Left hindlimb (tissue), 1 donor: ENCODE measurements at regions not wholly inside any gene's neighbourhood (a gene's known extent, or its start where the extent isn't known, plus 50 kb on each side); places are given as distances from the start of the nearest gene placed in this dataset.
A peak's percentile ranks its signal among the peaks of the same experiment; 100 is the strongest.
"Not testable (repeated sequence)": the region's sequence is repeated elsewhere in the genome, so short reads cannot be mapped to it uniquely, and the experiment has no call there.

Source experiments
- DNase-seq: peaks from one replicate; pipeline ENCODE4 v3.0.0-alpha.2; 2018

DNA sequence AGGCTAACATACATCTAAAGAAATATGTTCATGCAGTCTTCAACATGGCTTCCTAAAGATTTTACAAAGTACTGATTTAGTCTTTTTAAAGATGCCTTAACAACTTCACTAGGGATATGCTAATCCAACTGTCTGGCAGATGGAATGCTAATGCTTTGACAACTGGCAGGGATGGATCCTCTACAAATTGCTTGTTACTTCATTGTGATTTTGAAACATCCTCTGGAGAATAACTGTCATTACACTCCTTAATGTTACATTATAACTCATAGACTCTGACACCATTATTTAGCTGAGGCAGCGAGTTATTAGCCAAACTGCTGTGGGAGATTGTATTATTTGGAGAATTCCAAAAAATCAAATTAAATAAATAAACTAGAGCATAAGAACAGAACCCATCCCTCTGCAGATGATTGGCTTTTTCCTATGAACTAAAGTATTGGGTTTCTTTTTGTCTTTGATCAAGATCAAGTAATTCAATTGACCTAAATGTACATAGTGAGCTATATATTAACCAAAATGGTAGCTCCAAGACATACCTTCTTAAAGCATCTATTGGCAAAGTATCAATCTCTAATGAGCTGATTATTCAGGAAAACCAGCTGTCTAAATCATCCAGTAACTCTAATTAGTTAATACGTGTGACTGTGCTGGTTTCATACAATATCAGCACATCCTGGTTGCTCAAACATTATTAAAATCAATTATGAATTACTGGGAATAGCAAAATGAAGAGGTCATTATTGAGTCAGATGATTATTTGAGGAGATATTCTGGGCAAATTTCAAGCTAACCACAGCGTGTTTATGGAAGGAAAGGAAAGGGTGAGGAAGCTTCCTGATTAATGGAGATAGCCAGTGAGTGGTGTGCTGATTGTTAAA, 321.3 kb upstream of the TFPI start:
- no peak for DNase-seq

DNA sequence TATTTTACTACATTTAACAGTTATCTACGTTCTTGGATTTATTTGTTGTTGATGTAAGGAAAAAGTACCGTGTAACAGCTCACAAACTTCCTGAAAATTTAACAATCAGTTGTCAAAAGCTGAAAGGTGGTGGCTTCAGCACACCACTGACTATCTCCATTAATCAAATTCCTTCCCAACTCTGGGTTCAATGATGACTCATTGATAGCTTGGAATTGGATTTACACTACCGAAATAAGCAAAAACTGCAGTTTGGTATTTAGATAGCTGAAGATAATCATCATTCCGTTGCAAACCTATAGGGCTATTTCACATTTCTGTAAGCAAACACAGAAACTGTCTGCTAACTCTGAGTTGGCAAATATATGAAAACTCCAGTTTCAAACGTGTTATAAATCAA, 322.3 kb upstream of the TFPI start:
- DNase-seq = no peak

DNA sequence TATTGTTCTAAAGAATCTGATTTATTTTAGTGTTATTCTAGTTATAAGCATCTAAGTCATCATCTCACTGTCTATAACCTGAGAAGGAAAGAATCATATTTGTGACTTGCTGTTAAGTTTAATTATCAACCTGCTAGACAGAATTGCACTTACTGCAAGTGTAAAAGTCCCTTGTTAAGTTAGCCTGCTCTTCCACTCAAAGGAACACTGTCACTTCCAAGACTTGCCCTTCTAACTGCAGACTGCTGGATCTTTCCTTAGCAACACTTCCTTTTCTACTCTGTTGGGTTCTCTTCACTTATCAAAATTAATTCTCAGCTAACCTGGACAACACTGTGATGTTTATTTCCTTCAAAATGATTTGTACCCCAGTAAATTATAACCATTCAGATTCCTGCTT, 323.2 kb upstream of the TFPI start:
- no peak for DNase-seq

DNA sequence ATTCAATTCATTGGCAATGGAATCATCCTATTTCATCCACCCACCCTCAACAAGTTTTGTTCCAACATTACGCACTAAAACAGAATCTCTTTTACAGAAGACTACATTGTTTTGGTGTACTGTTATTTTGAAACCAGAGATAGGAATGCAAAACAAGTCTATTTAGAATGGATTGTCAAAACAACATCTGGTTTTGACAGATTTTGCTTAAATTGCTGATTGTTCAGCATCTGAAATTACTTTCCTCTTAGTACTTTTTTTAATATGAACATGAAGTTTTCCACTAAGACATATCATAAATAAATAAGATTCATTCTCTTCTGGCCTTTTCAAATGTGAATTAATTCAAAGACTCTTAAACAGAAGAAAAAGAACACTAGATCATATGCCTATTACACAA, 323.9 kb upstream of the TFPI start:
- DNase-seq = no peak

DNA sequence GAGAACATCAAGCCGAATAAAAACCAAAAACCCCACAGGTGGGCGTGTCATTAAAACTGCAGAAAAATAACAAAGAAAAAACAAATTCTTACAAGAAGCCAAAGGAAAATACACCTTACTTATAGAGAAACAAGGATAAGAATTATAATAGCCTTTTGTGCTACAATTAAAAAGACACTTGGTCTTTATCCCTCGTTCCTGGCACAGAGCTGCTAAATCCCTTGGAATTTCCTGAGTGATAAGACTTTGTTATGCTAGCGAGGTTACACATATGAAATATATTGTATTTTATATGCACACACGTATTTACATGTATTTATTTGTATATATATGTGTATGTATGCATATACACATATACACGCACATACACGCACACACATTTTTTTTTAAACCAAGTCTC, 325.3 kb upstream of the TFPI start:
- no peak for DNase-seq

DNA sequence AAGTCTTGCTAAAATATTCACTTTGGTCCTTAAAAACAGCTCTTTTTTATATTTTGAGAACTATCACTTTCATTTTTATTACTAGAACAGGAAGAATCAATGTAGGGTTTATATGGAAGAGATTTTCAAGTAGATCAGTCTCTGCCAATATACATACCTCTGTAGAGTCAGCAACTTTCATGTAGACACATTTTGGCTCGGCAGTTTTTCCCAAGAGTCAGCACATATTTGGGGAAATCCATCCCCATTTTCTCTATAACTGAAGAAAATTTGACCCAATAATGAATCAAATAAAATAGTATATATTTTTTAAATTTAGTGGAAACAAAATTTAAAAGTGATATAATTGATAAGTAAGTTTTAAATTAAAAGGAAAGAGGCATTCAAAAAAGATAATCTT, 329.8 kb upstream of the TFPI start:
- no peak for DNase-seq

DNA sequence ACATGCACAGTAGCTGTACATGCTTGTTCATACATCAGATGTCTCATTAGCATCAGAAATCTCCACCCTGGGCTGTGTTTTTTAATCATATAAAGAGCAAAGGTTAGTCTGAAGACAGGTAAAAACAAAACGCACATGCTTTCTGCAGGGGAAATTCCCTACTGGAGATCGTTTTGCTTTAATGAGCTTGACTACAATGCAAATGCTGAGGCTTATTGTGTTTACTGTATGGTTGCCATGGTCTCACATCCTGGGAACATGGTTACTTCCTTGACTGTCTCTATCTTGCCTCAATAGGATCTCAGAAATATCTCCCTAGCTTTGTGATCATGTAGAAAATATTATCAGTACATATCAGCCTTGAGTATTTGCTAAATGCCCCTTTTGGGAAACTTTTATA, 336.5 kb upstream of the TFPI start:
- DNase-seq = no peak

DNA sequence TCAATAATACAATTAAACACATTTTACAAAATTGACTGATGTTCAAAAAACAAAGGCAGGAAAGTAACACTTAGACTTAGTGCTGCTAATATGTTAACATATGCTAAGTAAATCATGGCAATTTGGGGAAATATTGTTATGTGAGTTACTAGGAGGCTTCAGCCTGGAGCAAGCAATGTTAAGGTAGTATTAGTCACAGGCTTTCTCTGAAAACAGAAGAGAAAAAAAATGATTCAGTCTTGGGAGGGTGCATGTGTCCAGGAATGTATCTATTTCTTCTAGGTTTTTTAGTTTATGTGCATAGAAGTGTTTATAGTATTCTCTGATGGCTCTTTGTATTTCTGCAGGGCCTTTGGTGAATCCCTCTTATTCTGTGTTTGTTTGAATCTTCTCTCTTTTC, 345.8 kb upstream of the TFPI start:
- DNase-seq = no peak

DNA sequence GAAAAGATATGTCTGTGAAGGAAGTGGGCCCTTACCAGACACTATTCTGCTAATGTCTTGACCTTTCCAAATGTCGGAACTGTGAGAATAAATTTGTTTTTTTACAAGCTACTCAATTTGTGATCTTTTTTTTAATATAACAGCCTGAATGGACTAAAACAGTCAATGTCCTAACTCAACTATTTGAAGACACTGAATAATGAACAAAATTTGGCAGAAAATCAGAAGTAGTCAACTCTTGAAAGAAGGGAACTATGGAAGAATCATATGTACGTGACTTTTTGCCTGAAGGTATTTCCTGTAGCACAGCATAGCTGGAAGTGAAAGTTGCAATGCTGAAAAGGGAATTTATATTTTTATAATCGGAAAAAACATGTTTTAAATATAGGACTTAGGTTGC, 351.8 kb upstream of the TFPI start:
- DNase-seq = no peak

DNA sequence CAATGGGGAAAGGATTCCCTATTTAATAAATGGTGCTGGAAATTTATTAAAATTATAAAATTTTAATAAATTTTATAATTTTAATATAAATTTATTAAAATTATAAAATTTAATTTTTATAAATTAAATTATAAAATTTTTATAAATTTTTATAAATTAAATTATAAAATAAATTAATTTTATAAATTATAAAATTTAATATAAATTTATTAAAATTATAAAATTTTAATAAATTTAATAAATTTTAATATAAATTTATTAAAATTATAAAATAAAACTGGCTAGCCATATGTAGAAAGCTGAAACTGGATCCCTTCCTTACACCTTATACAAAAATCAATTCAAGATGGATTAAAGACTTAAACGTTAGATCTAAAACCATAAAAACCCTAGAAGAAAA, 356.7 kb upstream of the TFPI start:
- DNase-seq = not testable (repeated sequence)

DNA sequence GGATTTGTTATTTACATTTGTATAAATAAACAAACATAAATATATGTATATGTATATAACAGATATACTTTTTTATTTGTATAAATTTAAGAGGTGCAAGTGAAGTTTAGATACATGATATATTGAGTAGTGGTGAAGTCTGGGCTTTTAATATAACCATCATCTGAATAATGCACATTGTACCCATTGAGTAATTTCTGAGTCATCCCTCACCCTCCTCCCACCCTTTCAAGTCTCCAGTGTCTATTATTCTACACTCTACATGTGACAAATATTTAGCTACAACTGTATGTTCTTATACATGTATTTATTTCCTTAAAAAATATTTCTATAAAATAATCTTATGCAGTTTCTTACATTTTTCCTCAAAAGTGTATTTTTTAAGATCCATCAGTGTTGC, 358.7 kb upstream of the TFPI start:
- DNase-seq = no peak

DNA sequence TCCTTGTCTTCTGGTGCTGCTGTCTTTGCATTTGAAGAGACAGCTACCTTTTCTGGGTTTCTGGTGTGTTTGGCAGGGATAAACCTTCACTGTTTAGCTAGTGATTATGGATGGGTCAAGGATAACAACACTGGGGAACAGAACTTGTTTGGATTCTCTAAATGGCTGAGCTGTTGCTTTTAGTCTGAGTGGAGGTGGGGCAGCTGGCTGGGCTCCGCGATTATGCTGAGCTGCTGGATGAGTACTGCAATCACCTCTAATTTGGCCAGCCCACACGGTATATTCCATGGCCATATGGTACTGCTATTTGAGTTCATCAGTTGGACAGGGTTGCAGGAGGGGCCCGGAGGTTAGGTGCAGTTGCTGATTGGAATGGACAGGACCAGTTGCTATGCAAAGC, 361.6 kb upstream of the TFPI start:
- DNase-seq = no peak

DNA sequence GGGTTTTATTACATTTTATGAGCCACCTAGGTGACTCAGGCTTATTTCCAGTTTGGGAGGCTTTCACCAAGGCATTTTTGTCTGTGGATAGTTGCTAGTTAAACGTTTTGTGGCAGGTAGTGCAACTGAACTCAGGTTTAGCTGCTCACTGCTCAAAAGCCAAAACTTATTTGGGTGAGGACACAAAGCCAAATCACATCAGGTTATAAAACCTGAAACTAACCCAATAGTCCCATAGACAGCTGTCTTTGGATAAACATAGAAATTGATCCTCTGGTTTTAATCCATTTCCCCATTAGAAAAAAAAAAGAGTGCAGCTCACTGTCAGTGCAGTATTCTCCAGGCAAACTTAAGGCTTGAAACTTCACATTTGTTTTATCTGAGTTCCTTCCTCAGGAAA, 362.6 kb upstream of the TFPI start:
- DNase-seq = no peak

DNA sequence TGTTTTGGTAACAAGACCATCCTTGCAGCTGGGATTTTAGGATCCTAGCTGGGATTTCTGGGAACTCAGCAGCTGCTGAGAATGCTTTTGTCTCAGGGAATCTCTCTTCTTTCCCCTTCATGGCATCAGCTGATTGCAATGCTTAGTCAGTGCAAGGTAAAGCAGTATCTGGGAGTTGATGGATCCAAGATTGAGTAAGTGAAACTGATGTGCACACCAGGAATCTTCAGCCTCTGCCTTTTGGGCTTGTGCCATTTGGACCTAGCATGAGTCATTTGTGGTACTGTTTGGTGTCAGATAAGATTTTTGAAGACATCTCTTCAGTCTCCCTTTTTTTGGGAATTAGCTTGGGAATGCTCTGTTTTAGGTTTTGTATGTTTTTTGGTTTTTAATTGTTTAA, 363.3 kb upstream of the TFPI start:
- no peak for DNase-seq

DNA sequence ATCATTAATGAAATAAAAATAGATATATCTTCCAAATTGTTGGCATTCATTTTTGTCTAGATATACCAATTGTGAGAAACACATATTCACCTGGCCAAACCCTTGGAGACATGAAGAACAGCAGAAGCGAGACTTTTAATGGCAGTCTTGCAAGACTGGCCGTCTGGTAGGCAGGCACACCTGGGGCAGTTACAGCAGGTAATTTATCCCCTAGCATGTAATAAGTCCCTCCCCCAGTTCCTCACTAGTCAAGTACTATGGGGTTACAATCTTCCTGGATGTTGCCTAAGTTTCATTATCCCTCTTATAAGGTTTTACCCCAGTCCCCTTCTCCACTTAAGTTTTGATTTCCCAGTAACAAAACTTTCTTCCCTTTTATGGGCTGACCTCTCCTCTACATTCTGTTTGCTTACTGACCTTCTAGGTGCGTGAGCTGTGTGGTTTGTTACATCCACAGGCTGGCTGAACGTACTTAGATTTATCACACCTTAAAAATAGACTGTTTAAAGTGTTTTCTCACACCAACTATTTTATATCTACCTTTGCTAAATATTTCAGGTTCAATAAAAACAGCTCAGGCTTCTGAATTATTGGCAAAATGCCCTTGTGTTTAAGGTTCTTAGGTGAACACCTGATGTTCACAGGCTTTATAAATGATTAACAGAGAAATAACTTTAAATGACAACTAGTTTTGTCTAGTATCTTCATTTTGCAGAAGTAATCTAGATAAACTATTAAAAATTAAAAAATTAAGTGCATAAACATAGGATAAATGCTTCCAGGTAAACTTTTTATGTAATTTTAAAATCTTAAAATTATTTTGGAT, 365.0 kb upstream of the TFPI start:
- no peak for DNase-seq

DNA sequence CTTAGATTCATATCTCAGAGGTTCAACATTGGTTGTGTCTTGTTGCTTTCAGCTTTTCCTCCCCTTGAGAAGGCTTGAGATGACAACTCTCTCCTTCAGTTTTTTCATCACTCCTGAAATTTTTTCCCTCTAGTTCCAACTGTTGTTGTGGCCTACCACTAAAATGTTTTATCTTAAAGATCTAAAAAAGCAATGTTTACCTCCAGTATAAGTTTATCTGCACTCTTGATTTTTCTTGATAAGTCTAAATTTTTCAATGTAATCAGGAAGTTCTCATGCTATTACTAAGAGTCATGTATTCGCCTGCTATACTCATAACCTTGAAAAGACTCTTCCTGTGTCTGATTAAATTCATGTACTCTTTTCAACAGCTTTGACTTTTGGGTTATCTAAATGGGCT, 366.3 kb upstream of the TFPI start:
- DNase-seq = no peak

DNA sequence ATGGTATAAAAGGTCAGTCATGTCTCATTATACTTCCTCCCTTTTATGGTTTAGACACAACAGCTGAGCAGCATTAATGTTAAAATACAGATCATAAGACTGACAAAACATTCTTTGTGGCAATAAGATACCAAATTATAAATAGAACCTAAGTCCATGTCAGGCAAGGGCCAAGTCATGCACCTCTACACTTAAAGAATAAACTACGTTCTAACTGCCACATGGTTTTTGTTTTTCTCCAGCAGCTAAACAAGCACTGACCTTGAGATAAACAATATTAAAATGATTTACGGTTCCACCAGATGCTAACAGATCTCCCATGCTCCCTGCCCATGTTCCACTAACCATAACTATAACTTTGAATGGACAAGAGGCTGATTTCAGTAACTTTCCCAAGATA, 368.6 kb upstream of the TFPI start:
- no peak for DNase-seq

DNA sequence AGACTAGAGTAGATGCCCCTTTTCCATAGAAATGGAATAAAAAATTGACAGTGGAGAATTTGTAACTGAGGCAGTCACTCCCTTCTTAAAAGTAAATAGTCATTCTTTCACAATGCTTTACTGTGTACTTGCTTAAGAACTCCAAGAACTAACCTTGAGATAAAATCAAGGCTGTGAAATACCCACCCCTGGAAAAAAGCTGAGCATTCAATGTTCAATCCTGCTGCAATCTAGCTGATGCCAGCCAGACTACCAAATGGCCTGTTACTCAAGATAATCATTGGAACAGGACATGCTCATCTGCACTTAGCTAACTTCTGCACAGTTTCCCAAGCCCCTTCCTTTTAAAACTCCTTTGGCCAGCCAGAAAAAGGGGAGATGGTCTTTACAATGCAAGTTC, 367.4 kb upstream of the GULP1 start:
- DNase-seq = no peak

DNA sequence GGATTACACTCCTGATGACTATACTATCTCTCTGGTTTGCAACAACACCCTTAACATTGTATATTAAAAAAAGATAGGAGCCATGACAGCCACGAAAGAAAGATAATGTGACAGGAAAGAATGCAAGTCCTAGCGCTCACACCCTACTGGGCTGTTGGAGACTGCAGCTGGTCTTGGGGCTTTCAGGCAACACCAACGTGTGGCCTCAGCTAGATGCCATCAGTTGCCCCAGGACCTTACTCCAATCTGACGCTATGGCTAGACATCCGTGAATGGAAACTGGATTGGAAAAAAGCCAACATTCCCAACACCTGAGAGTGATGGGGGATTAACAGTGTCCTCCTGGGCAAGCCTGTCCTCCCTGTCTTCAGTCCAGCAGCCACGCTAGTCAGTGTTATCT, 357.4 kb upstream of the GULP1 start:
- DNase-seq = no peak

DNA sequence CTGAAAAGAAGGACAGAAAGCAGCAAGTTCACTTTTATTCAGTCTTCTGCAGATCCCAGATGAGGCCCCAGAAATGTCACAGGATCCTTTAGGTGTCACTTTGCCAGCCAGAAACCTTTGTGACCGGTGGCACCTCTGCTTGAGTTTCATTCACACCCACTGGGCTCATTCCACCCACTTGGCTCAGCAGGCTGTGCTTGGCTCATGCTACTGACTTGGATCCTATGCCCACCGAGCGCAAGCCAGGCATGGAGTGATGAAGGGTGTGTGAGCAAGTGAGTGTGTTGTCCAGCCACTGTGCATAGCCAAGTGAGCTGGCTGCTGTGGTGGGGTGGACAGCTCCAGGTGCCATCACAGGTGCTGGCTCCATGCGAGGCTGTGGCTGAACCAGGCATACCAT, 357.0 kb upstream of the GULP1 start:
- no peak for DNase-seq

DNA sequence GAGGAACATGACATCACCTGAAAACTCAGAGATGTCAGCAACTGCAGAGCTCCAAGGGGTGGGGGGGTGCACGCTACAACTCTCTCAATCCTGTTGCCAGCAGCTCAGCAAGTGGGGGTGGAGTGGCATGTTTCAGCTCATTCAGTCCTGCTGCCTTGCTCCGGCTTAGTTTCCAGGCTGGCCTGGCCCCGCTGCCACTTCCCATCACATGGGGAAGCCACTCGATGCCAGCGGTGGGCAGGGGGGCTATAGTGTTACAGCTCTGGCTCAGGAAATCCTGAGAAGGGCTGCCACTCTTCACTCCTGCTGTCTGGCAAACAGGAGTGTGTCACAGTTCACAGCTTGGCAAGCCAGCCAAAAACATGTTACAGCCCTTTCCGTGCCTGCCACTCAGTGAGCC, 356.5 kb upstream of the GULP1 start:
- DNase-seq = peak; percentile 28

DNA sequence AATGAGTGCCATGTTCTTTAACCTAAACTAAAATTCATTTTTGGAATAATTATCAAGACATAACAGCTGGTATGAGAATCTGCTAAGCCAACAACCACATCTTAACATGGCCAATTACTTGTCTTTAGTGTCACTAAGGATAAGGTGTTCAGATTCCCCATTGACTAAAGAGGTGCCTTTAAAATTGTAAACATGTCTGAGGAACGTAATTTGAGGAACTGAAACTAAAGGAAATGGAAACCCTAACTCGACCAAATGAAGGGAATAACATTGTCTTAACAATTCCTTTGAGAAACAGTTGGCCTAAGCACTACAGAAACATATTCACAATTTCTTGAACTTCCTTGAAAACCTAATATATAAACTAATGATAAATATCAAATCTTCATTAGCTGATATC, 355.4 kb upstream of the GULP1 start:
- no peak for DNase-seq

DNA sequence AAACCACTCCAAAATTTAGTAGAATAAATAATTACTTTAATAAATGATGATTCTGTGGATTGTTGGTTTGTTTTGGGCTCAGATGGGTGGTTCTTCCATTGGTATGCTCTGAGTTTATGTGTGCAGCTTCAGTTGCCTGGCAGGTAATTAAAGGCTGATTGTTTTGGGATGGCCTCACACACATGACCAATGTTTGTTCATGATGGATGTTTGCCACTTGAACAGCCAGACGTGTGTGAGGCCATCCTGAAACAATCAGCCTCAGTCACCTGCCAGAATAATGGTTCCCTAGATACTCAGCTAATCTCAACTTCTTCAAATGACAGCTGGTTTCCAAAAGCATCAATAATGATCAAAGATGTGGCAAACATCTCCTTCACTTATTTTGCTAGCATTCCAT, 352.5 kb upstream of the GULP1 start:
- no peak for DNase-seq

DNA sequence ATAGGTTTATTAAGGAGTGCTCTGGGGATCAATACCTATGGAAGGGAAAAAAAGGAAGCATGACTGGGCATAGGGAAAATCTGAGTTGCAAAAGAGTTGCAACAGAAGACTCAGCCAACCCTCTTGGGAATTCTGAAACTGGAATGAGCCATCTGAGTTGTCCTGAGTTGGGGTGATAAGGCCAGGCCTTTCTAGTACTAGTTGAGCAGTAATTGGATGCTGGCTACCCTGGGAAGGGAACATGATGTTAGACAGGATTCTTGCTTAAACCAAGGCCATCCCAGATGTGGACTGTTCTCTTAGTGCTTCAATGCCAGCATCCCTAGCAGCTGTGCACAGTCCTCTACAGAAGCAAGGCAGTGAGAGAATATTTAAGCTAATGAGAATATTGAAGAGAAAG, 348.8 kb upstream of the GULP1 start:
- DNase-seq = no peak
